ENCODE measurements at regions not wholly inside any gene's neighbourhood (a gene's known extent, or its start where the extent isn't known, plus 50 kb on each side); places are given as distances from the start of the nearest gene placed in this dataset.
A peak's percentile ranks its signal among the peaks of the same experiment; 100 is the strongest.

- DNase-seq (ENCODE audit: low spot score): no peak
Measured at GRCh38 chr3:45277636-45278035, 51.5 kb upstream of the TMEM158 start.

DNA sequence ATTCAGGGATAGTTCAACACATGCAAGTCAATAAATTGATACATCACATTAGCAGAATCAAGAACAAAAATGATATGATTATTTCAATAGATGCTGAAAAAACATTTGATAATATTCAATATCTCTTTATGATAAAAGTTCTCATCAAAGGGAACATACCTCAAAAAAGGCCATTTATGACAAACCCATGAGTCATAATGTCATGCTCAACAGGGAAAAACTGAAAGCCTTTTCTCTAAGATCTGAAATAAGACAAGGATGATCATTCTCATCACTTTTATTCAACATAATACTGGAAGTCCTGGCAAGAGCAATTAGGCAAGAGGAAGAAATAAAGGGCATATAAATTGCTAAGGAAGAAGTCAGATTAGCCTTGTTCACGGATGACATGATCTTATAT is 54.1 kb upstream of the TMEM158 start:
- no peak for DNase-seq (ENCODE audit: low spot score)

DNA sequence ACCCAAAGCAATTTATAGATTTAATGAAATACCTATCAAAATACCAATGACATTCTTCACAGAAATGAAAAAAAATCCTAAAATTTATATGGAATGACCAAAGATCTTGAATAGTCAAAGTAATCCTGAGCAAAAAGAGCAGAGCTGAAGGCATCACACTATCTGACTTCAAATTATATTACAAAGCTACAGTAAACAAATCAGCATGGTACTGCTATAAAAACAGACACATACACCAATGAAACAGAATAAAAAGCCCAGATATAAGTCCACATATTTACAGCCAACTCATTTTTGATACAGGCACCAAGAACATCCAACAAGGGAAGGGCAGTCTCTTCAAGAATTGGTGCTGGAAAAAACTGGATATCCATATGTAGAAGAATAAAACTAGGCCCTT is 54.9 kb upstream of the TMEM158 start:
- no peak for DNase-seq (ENCODE audit: low spot score)

- no peak for DNase-seq (ENCODE audit: low spot score)
Measured at GRCh38 chr3:45283471-45283870, 57.4 kb upstream of the TMEM158 start.

DNA sequence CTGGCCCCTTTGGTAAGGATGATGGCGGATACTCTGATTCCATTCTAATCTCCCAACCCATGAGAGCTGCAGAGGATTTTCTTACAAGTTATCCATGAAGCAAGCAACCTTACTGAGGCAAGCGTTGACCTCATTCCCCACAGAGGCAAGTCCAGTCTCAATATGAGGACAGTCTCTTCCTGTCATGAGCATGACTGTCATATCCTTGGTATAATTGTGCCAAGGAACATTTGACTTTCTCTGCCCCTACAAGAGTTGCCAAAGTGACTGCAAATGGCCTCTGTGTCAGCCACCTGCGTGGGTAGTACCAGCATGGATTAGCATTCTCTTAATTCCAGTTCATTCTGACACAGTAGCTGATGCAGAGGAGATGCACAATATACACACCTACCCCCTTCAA is 71.2 kb upstream of the TMEM158 start:
- no peak for DNase-seq (ENCODE audit: low spot score)

DNA sequence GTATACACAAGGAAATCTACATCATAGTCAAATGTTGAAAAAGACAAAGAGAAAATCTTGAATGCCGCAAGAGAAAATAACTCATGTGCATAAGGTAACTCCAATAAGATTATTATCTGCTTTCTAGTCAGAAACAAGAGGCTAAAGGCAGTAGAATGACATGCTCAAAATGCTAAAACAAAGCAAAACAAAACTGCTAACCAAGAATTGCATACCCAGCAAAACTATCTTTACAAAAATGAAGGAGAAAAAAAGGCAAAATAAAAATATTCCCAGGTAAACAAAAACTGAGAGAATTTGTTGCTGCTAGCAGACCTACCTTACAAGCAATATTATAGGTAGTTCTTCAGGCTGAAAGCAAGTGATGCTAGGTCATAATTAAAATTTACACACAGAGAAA is 76.4 kb upstream of the TMEM158 start:
- no peak for DNase-seq (ENCODE audit: low spot score)

- DNase-seq (ENCODE audit: low spot score): no peak
Measured at GRCh38 chr3:45306406-45307008, 80.4 kb upstream of the TMEM158 start.

DNA sequence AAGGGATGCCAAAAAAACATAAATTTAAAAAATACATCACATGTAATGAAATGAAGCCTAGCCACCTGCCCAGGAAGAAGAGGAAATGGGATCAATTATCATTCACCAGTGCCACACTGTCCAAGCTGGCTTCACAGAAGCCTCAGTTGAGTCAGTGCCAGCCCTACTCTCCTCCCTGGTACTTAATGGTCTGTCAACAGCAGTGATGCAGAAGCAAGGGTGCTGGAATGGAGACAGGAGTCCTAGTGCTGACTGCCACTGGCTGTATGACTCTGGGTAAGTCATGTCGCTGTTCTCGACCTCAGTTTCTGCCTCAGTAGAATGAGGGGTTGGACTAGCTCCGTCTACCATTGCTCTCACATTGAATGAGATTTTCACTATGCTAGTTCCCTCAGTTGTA is 78.5 kb upstream of the LARS2 start:
- DNase-seq (ENCODE audit: low spot score): no peak

DNA sequence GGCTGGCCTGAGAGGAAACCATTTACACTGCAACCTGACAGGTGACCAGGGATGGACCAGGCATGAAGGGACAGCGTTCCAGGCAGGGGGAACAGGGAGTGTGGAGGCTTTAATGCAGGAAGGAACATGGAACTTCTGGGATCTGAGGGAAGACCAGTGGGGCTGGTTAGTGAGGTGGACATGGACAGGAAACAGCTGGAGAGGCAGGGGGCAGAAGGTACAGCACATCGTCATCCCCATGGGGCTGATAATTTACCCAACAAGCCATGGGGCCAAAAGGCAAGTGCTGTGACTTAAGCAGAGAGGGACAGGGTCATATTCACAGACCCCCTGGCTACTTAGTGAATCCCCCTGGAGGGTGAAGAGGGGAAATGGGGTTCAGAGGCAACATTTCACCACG is 77.0 kb upstream of the LARS2 start:
- DNase-seq (ENCODE audit: low spot score): no peak

DNA sequence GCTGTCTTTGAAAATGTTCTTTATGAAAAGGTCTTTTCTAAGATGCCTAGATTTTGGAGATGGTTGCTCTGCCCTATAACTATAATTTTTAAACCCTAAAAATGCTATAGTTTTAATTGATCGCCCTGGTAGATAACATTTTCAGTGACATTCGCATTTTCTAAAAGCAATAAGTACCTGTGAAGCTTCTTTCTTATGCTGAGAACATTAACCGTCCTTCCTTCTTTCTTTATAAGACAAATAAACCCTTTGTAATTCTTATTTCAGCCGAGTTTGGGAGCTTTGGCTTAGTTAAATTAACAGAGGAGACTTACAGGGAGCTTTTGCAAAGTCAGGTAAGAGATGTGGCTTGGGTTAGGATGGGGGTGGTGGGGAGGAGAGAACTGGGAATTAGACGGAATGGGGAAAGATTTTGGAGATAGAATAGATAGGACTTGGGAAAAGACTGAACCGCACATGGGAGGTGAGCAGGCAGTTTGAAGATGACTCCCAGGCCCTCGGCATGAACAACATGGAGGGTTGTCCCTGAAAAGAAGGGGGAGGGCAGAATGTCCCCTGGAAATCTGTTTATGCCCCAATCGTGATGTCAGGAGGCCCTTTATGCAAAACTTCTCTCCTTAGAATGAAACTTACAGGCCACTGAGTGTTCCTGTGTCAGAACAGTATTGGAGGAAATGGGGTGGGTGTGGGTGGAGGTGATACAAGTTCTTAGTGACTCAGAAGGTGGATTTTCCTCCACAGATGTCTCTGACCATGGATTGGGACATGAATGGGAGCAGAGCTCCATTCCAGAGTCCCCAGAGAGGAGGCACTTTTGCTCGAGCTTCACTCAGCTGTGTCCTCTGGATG is 76.2 kb upstream of the LARS2 start:
- peak; percentile 26 for DNase-seq (ENCODE audit: low spot score)

DNA sequence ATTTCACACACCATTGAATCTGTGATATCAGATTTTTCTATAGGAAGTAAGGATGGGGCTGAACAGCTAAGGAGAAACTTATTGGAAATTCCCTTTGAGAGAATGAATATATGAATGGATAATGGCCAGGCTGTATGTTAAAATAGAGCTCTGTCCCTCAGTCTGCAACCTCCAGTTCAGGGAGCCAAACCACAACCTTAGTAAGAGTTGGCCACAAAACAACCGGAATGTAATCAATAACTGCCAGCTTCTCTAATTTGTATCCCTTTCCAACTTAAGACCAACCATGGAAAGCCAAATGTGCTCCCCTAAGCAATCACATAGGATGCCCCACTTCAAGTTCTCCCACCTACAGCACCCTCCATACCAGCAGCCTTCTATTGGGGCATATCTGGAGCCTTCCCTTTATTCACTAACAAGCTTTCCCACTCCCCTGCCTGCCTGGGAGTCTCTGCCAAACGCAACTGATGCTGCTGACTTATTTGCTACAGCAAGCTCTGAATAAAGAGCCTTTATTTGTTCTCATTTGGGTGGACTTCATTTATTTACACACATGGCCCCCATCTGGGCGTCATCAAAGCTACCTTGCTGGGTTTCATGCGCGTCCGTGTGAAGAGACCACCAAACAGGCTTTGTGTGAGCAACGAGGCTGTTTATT is 75.4 kb upstream of the LARS2 start:
- no peak for DNase-seq (ENCODE audit: low spot score)

GRCh38 chr3:45313743-45314403 is 74.5 kb upstream of the LARS2 start:
- DNase-seq (ENCODE audit: low spot score): no peak

- DNase-seq (ENCODE audit: low spot score): no peak
Measured at GRCh38 chr3:45317710-45318109, 70.7 kb upstream of the LARS2 start.

GRCh38 chr3:45318689-45319088 is 69.7 kb upstream of the LARS2 start:
- no peak for DNase-seq (ENCODE audit: low spot score)

DNA sequence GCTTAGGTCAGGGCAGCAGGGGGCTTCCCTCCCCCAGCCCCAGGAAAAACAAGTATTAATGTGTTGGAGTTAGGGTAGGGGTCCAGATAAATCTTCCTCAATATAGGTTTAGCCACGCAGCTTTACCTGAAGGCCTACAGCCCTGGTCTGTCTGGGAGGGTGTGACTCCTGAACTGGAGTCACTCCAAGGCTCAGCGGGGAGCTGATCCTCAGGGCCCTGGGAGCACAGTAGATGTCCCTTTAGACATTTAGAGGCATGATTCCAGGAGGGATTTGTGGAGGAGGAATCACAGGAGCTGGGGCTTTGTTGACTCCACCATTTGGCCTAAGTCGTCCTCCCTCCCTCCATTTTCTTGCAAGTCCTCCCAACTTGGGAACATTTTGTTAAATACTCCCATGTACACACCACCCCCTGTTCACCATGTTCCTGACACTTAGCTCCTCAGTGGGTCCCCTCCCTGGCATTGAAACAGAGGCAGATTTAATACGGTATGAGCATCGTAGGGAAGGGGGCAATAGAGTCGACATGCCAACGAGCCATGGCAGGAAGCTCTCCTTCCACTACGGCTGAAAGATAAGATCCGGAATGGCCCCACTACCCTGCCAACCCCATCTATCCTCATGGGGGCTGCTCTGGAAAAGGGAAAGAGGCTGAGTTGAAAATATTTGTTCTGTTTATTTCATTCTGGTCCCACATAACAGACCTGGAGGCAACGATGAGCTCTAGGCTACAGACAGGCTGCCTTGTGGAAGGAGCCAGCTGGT is 69.0 kb upstream of the LARS2 start:
- DNase-seq (ENCODE audit: low spot score): no peak

DNA sequence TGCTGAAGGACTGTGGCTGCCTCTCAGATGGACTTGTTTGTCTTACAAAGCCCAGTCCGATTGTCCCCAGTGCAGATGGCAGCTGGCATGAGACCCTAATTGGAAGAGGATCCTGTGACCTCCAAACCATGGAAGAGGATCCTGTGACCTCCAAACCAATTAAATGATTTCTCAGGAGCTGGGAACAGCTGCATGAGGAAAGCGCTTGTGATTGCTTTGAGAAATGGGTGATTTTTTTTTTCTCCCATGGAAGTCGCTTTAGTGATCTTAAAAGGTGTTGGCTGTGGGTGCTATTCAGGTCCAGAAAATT is 68.4 kb upstream of the LARS2 start:
- DNase-seq (ENCODE audit: low spot score): no peak

GRCh38 chr3:45320986-45321385 is 67.4 kb upstream of the LARS2 start:
- no peak for DNase-seq (ENCODE audit: low spot score)

DNA sequence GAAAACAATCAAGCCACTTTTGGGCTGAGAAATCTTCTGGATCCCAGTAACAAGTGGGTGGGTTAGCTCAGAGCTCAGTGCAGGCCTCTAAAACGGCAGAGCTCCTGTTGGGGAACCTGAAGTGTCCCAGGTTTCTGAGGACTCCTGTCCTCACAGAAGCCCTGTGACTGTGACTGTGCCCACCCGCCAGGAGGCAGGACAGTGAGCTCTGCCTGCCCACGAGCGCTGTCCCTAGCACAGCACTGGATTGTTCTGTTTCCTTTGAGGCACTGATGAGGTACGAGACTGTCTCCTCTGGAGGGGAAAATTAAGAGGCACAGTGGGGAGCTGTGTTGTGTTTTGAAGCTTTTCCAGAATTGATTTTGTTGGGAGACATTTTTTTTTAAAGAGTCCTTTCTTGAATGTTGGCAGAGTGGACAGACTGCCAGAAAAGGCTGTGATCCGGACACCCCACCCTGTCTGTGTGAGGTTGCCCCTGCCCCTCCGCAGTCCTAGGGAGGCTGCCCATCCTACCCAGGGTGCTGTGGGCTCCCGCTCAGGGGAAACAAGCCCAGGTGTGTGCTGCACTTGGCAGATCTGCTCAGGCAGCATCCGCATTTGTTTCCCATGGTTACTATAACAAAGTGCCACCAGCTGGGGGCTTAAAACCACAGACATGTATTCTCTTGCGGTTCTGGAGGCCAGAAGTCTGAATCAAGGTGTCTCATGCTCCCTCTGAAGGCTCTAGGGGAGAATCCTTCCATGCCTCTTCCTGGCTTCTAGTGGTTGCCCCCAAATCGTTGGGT is 66.6 kb upstream of the LARS2 start:
- no peak for DNase-seq (ENCODE audit: low spot score)

DNA sequence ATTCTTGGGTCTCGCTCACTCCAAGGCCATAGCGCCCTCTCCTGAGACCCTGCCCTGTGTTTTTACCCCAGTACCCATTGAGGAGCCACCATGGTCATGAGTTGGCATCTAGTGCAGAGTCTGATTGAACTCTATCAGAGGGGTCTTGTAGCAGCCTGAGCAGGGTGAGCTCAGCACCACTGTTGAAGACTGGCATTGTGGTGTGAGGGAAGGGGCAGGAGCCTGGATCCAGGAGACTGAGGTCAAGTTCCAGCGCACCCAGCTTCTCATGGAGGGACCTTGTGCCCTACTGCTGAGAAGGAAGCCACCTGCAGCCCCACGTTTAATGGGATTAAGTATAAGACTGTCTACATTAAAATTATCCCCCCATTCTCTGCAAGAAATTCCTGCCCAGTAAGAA is 65.8 kb upstream of the LARS2 start:
- no peak for DNase-seq (ENCODE audit: low spot score)

GRCh38 chr3:45325676-45326075 is 62.7 kb upstream of the LARS2 start:
- DNase-seq (ENCODE audit: low spot score): no peak

- no peak for DNase-seq (ENCODE audit: low spot score)
Measured at GRCh38 chr3:45329761-45330305, 58.5 kb upstream of the LARS2 start.
